Superior temporal gyrus (tissue), 1 donor: ENCODE measurements at regions not wholly inside any gene's neighbourhood (a gene's known extent, or its start where the extent isn't known, plus 50 kb on each side); places are given as distances from the start of the nearest gene placed in this dataset.

ENCODE experiments used
- DNase-seq: peaks from one replicate; pipeline ENCODE4 v3.0.0-alpha.2; 2016; ENCODE audit errors: extremely low spot score

DNA sequence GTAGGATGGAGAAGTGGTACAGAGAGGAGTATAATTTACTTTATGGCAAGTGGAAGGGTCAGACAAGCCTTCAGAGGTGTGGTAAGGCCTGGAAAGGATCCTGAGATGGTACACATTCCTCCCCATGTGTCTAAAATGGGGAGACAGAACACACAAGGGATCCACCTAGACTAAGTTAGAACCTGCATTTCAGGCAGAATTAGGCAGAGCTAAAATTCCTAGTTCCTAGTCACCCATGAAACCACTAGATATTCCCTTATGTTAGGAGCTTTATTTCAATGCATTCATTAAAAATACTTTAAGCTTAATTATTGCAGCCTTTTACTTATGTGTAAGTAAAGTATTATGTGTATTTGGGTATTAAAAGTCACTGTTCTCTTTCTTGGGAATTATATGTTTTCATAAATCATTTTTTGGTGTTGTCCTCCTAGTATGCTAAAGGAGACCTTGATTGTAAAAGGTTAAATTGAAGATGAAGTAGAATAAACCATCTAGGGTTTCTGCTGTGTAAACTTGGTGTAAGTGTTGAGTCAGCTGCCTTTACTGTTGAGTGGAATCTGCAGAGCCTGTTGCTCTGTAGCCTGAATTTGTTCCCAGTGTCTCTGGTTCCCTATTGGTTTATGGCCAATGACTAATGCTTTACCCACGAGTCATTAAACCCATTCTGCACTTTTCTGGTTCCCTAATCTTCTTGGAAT is 423.2 kb downstream of the ATP23 start:
- no peak for DNase-seq

DNA sequence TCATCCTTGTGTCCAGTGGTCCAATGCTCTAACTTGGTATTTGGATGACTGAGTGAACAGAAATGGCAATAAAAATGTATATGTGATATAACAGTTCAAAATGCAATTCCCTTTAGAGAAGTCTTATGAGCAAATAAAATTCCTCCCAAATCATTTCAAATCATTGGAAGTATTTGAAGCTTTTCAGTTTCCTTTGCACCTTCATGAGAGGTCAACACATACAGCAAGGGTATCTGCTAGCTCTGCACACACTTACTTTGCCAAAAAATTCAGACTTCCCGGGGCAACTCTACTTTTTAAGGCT is 423.7 kb downstream of the ATP23 start:
- no peak for DNase-seq

DNA sequence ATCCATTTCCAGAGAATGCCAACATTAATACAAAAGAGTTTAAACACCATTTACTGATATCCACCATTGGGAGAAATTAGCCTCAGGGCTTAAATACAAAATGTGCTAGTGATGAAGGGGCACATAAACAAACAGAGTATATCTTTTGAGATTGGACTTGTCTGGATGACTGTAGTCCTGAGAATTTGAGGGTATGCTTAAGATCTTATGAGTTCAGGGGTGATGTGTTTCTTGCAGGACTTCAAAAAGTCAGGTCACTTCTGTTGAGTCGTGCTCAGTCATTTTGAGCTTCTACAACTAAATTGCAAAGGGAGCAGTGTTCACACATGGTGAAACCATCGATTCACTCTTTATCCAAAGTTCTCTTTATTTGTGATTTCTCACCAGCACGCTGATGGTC is 425.7 kb downstream of the ATP23 start:
- DNase-seq: no peak

DNA sequence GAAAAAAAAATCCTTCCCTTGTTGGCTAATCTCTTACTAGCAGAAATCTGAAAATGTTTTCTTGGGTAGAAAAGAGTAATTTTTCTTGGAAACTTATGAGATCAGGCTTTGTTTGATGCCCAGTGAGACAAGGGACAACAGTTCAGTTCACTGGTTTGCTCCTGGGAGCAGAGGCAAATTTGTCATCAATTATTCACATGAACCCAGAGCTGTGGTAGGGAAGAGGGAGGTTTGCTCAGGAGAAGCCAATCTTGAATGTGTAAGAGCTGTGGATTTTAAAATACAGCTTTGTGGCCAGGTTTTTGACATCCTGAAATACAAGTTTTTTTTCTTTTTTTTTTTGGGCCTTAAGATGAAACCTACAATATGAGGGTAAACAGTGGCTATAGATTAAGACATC is 426.6 kb downstream of the ATP23 start:
- no peak for DNase-seq

DNA sequence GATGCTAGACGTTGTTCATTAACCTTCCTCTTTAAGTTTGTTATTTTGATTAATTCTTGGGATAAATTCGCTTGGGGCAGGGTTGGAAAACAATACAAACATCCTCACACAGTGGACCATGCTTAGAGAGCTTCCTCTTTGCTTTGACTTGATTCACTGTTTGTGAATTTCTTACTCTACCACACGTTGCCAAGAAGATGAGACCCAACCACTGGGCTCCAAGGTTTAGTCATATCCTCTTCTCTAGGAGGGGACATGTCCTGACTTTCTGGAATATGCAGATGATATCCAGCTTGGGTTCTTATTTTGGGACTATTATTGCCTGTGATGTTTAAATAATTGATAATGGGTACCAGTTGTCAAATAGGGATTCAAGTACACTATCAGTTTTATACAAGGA is 428.2 kb downstream of the ATP23 start:
- DNase-seq: no peak

DNA sequence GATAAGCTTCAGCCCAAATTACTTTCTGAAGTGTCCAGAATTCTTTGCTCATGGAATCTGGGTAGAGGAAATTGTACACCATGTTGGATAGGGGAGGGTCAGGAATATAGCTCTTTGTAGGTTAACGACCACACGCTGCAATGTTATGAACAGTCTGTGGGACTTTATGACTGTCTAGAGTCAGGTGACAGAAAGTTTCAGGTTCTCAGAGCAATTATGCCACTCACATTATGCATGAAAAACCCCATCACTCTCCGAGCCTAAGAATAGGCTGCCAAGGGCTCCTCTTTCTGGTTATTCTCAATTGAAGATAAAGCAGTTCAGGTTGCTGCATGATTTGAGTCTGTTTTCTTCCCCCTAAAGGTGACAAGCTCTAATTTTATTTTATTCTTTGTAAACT is 430.9 kb downstream of the ATP23 start:
- DNase-seq: no peak

DNA sequence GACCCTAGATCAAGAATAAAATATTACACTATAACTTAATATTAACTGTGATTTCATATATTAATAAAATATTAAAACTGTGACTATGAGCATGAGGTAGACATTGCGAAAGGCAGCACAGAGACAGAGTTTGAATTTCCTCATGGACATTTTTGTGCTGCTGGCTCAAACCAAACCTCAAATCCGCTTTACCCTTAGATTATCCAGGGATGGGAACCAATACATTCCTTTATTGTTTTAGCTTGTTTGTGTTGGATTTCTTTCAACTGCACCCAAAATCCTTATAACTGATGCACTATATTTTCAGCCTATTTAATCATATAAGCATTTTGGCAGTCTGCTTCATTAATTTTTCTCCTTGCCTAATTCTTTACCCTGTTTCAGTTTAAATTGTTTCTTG is 436.7 kb downstream of the ATP23 start:
- DNase-seq: no peak

DNA sequence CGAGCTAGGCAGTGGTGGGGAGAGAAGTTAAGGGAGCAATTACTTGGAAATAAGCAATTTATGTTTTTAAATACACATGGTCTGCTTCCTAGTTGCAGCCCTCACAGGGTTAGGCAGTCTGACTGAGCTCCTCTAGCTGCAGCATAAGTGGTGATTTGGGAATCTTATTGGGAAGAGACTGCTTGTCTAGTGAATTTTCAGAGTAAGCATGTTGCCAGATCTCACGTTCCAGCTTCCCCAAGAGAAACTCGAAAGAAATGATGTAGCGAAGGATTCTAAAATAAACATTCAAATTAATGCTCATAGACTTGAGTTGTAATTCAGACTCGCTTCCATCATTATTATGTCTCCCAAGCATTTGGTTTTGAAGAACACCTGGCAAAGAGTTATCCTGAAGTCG is 440.2 kb downstream of the ATP23 start:
- DNase-seq: no peak

DNA sequence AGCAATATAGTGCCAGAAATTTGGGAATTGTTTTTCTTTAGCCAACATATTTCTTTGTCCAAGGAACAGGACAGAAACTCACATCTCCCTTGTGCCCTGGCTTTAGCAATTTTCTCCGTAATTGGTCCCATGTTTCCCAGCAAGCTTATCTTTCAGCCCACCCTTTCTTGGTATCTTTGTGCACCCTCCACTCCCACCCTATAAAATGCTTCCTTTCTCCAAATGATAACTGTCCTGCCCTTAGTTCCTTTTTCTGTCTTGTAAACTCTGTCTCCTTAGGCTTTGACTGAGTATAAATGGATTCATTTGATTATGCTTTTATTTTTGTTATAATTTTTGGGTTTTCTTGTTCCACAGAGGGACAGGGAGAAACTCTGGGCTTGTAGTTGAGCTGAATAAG is 442.8 kb downstream of the ATP23 start:
- DNase-seq: no peak

DNA sequence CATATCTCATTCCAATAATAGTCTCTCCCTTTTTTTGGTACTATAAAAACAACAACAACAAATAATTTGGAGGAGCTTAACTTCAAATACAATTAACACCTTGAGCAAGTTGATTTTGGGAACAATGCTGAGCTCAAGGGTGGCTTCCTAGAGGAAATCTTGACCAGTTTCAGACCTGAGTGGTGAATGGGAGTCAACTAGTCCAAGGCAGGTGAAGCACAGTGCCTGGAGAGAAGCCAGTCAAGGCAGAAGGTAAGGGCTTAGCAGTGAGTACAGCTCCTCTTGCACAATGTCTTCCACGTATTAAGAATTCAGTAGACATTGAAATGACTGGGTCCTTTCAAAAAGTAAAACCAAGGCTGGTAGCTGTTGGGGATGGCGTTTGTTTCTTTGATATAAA is 444.8 kb downstream of the ATP23 start:
- DNase-seq: no peak

DNA sequence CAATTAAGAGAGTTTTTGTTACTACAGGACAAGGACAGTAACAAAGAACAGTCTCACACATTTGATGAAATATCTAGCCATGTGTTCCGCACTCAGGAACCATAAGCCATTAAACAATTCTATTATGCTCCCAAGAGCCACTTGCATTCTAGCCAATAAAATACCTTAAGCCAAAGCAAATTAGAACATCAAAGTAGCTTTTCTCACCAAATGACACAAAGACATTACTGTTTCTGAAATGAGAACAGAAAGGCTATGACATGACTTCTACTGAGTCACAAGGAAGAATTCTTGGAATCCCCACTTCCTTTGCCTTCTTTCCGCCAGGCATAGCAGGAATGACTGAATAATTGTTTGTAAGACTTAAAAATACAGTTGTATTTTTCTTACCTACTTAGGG is 445.8 kb downstream of the ATP23 start:
- no peak for DNase-seq

DNA sequence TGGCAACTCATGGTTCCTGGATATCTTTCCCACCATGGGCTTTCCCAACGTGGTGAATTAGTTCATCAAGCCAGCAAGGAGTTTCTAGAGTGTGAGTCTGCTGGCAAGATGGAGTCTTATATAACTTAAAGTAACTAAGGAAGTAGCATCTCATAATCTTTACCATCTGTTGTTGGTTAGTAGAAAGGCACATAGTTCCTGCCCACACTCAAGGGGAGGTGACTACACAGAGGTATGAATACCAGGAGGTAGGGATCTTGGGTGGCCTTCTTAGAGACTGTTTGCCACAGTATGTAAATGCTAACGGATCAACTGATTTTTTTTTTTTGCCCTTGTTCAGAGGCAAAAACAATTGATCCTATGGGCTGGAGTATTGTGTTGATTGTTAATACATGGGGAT is 446.9 kb downstream of the ATP23 start:
- no peak for DNase-seq

DNA sequence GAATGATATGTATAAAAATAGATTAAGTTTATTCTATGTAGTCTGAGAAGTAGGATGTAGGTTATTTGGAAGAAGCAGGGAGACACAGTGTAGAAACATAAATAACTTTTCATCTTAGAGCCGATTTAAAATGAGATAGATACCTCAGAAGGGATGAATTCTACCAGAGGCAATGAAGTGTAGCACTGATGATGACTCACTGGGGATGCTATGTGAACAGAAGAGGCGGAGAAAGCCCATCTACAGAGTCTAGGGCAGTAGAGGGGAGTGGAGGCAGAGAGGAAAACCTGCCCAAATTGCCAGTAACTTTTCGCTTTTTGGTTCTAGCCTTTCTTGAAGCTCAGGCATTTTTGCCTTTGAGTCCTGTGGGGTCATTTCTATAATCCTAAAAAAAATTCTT is 451.8 kb downstream of the ATP23 start:
- no peak for DNase-seq

DNA sequence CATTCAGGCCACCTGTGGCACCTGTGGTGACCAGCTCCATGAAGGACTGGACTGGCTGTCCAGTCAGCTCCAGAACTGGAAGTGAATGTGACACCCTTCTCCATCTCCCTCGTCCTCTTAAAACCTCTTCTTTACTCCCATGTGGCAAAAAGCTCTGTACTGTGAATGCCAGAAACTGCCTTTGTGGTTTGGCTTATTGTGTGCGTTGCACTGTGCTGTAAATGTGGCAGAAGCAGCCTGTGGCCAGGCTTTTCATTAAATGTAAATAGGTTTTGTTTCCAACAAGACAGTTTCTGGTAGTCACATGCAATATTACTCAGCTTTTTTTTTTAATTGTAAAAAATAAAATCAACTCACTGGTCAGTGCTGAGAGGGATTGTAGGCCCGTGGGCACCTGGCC is 453.7 kb downstream of the ATP23 start:
- no peak for DNase-seq

DNA sequence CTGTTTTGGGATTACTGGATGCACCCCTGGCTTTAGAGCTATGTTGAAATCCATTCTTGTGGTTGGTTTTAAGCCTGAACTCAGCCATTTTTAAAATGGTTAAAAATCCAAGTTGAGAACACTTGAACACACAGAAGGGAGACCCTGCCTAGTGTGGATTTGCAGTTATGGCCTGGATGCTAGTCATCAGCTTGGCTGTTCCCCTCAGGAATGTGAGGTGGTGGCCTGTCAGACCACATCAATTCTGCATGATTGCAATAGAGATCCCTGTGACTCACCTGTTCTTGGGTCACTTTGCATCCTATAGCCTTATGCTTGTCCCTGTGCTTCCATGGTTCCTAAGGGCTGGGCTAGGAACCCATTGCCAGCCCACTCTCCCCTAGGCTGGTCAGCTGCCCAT is 454.1 kb downstream of the ATP23 start:
- DNase-seq: no peak

DNA sequence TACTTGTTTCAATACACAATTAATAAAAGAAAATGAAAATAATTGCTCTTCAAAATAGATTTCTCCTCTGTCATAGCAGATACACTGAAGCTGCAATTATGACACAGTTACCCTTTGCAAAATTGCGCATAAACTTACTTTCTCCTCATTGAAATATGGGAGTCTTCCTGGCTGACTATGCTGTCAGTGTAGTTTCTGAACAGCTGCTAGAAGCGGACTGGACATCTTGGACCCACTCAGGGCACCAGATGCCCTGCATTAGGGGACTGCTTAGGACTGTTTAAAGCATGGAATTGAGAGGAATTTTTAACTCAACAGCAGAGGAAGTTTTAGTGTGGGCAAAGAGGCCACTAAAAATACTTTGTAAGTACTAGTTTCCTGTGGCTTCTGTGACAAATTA is 454.9 kb downstream of the ATP23 start:
- DNase-seq: no peak

DNA sequence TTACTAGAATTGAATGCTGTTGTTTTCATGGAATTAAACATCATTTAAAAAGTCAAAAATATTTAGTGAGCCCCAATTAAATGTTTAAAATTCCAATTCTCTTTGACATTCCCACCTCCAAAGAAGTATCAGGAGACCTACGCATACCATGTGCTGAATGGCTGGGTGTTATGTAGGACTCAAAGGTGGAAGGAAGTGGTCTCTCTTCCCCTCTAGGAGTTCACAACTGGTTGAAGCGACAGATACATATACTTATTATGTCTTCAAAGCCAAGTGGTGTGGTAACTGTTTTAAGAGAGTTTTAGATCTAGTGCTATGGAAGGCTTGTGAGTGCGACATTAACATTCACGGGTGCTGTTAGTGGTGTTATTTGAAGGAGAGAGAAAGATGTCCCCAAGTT is 464.0 kb downstream of the ATP23 start:
- DNase-seq: no peak

DNA sequence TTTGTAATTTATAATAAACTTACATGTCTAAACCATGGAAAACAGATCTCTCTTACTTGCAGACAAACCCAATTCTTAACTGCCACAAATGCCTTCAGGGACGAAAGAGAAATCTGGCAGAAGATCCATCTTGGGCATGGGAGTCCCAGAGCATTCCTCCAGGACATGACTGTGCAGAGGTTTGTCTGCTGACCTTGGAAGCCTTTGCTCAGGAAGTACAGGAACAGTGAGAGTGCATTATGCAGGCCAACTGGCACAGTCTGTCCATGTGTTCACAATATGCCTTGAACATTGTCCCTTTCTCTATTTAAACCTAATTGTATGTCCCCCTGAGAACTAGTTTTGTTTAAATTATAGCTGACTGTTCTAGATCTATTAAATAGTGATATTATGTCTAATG is 467.1 kb downstream of the ATP23 start:
- DNase-seq: no peak

DNA sequence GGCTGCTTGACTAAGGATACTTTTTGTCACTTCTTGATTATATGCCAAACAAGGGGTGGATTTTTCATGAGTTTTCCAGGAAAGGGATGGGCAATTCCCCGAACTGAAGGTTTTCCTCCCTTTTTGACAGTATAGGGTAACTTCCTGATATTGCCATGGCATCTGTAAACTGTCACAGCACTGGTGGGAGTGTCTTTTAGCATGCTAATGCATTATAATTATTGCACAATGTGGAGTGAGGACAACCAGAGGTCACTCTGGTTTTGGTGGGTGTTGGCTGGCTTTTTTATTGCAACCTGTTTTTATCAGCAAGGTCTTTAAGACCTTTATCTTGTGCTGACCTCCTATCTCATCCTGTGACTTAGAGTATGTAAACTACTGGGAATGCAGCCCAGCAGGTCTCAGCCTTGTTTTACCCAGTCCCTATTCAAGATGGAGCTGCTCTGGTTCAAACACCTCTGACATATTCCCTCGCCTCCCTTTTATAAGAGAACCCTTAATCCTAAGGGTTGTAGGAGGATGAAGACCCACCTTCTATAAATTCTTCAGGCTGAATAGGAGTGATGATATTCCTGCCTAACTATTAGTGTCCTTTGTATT is 471.2 kb downstream of the ATP23 start:
- DNase-seq: no peak

DNA sequence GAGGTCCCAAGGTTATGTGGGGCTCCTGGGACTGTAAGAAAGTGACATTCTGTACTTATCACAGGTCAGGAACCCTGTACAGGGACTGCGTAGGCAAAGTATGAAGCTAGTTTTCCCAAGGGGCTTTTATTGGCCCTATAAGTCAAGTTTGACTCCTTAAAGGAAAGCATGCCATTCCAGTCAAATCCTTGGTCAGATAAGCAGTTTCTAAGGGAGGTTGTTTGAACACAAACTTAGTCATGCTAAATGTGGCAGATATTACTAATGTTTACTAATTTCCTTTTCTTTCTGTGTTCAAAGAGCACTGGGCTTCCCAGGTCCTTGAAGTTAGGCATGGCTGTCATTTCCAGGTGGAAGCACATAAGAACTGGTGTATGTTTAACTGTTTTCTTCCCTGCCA is 472.4 kb downstream of the ATP23 start:
- no peak for DNase-seq

DNA sequence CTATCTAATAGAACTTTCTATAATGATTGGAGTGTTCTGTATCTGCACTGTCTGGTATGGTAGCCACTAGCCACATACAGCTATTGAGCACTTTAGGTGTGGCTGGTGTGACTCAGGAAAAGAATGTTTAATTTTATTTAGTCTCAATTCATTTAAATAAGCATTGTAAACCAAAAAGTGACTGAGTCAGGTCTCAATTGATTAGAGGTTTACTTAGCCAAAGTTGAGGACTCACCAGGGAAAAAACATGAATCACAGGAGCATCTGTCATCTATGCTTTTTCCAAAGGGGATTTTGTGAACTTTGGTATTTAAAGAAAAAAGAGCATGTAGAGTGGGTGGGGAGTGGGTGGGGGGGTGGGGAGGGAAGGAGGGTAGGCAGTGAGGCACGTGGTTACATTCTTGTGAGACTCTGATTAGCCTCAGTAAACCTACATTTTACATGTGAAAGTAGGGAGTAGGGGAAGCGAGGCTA is 473.1 kb downstream of the ATP23 start:
- DNase-seq: no peak

DNA sequence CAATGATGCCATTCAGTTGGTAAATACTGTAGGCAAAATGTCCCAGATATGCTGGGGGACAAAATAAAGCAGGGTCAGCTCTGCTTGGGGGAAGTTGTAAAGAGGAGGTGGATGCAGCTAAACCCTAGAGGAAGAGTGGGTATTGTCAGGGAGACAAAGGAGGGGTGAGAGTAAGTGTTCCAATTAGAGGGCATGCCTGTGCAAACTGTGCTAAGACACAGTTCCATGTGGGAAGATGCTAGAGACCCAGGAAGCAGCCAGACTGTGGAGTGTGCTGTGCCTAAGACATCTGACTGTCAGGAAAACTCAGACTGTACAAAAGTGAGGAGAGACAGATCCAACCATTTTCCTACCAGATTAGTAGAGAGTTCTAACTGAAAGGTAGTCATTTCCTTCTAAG is 474.3 kb downstream of the ATP23 start:
- DNase-seq: no peak

DNA sequence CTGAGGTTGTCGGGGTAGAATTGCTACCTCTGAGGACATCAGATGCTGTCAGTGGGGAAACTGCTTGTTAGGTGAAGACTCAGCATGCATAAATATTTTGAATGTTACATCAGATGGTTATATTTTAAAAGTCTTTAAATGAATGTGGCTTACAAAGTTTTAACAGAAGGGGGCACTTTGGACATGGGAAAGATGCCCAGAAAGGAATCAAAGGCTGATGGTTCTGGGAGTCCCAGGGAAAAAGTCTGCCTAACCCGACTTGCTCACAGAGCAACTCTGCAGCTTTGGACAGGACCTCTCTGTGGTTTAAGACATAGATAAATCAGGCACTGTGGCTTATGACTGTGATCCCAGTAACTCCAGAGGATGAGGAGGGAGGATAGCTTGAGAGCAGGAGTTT is 474.9 kb downstream of the ATP23 start:
- no peak for DNase-seq

DNA sequence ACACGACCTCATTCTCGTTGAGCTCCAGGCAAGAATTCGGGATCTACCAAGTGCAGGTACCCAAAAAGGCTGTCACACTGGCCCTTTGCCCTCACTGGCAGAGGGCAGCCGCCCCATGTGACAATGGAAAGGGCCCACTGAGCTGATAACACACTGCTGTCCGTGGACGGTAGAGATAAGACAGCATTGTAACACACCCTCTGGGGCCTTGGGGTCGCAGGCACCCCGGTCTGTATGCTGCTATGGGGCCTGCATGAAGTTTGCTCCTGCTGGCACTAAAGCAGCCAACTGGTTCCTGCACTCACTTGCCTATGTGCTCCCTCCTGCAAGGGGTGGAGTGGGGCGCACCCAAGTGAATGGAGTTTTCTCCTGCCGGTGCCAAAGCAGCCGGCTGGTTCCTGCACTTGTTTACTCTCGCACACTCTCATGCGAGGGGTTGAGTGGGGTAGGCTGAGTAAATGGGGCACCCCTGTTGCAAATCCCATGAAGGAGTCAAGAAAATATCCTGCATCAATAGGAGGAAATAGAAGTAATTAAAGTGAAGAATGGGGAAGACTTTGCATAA is 477.9 kb downstream of the ATP23 start:
- DNase-seq: no peak
